Right ventricle myocardium inferior (tissue), 1 donor: ENCODE measurements at regions not wholly inside any gene's neighbourhood (a gene's known extent, or its start where the extent isn't known, plus 50 kb on each side); places are given as distances from the start of the nearest gene placed in this dataset.
"Not testable (repeated sequence)": the region's sequence is repeated elsewhere in the genome, so short reads cannot be mapped to it uniquely, and the experiment has no call there.

ENCODE experiments used
- ATAC-seq: fragments of 200-7000 bp; cut with Tn5 transposase; one replicate; pipeline ENCODE4 v1.9.1; 2020; ENCODE audit warnings: mild to moderate bottlenecking, moderate library complexity
- DNase-seq: peaks from one replicate; pipeline ENCODE4 v3.0.0; 2021; ENCODE audit errors: missing footprints
- intact Hi-C: fragments of 100-400 bp; cut with DNase I; formaldehyde crosslinking; loops from one replicate; pipeline ENCODE4 v1.11.0; 2022
- donor health status: DM: no; HTN: yes; CAD: no; lungs with severe emphysema.

DNA sequence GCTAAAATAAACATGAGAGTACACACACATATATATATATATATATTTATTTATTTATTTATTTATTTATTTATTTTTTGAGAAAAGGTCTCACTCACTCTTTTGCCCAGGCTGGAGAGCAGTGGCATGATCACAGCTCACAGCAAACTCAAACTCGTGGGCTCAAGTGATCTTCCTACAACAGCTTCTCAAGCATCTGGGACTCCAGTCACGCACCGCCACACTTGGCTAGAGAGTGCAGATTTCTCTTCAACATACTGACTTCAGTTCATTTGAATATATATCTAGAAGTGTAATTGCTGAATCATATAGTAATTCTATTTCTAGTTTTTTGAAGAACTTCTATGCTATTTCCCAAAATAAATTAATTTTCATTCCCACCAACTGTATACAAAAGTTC is 1711.8 kb downstream of the SLITRK5 start:
- intact Hi-C loops = no loop called here
- ATAC-seq (no peak), DNase-seq (no peak)

GRCh38 chr13:89383891-89384290 is 1712.7 kb downstream of the SLITRK5 start:
- intact Hi-C loops = no loop called here
- ATAC-seq (no peak), DNase-seq (no peak)

DNA sequence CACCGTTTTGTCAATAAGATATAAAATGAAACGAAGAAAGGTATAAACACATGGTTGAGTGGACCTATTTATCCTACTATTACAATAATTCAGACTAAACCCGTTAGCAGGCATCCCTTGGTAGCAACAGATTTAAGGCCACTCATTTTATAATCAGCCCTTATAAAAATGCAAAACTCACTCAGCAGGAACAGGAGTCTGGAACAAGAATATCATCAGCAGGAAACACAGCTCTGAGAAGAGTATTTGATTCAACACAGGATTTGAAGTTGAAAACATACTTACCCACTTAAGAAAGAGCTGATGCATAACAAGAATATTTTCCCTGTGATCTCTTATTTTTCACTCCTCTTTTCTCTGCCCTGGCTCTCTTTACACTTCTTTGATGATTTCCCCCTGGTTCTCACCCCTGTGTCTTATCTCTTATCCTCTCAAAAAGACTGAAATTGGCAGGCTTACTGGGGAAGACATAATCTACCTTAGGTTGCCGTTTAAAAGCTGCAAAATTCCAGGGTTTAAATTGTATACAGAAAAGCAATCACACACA is 1722.7 kb downstream of the SLITRK5 start:
- DNase-seq (no peak), ATAC-seq (no peak)
- intact Hi-C loops = no loop called here

- ATAC-seq = no peak
- intact Hi-C loops = no loop called here
Observed at GRCh38 chr13:89401264-89401675, 1730.1 kb downstream of the SLITRK5 start.

DNA sequence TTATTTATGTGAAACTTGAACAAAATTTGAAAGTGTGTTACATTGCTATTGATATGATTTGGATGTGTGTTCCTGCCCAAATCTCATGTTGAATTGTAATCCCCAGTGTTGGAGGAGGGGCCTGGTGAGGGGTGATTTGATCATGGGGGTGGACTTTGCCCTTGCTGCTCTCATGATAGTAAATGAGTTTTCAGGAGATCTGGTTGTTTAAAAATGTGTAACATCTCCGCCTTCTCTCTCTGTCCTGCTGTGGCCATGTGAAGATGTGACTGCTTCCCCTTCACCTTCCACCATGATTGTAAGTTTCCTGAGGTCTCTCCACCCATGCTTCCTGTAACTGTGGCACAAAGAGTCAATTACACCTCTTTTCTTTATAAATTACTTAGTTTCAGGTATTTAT is 1731.0 kb downstream of the SLITRK5 start:
- intact Hi-C loops = no loop called here
- no peak for ATAC-seq

More at GRCh38 chr13:89401264-89401675, 1730.1 kb downstream of the SLITRK5 start:
- DNase-seq = no peak

DNA sequence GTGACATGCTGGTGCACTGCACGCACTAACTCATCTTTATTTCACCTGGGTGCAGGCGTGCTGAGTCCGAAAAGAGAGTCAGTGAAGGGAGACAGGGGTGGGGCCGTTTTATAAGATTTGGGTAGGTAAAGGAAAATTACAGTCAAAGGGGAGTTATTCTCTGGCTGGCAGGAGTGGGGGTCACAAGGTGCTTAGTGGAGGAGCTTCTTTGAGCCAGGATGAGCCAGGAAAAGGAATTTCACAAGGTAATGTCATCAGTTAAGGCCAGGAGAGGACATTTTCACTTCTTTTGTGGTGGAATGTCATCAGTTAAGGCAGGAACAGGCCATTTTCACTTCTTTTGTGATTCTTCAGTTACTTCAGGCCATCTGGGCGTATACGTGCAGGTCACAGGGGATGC is 1734.9 kb downstream of the SLITRK5 start:
- DNase-seq, intact Hi-C loops, ATAC-seq: not testable (repeated sequence)

More for the DNA sequence above, 1731.0 kb downstream of the SLITRK5 start:
- no peak for DNase-seq

GRCh38 chr13:89407357-89407756 is 1736.2 kb downstream of the SLITRK5 start:
- DNase-seq (no peak), ATAC-seq (no peak)
- intact Hi-C loops = no loop called here

GRCh38 chr13:89432997-89433396 is 1761.8 kb downstream of the SLITRK5 start:
- DNase-seq (no peak), ATAC-seq (no peak)
- intact Hi-C loops = no loop called here

GRCh38 chr13:89434624-89435023 is 1763.5 kb downstream of the SLITRK5 start:
- DNase-seq, ATAC-seq, intact Hi-C loops: not testable (repeated sequence)

- intact Hi-C loops = no loop called here
- ATAC-seq (no peak), DNase-seq (no peak)
Observed at GRCh38 chr13:89454681-89455080, 1783.5 kb downstream of the SLITRK5 start.

- ATAC-seq (no peak), DNase-seq (no peak)
- intact Hi-C loops = no loop called here
Observed at GRCh38 chr13:89455225-89455624, 1784.1 kb downstream of the SLITRK5 start.

- ATAC-seq = no peak
- intact Hi-C loops = no loop called here
Observed at GRCh38 chr13:89455741-89456140, 1784.6 kb downstream of the SLITRK5 start.

DNA sequence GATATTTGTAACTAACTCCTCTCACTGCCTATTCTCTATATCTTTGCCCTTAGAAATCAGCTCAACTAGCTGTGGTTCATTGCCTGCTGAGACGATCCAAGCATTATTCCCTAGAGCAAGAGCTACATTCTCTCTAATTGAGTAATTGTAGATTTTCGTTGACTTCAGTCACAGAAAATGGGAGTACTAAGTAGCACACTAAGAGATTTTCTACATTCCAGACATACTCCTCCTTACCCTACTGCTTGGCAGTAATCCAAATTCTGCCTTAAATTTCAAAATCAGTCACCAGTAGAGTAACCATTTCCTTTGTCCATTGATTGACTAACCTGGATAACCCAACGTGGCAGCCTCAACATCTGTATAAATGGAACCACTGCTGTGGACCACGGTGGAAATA is 1786.8 kb downstream of the SLITRK5 start:
- ATAC-seq (no peak), DNase-seq (no peak)
- intact Hi-C loops = no loop called here

More at GRCh38 chr13:89455741-89456140, 1784.6 kb downstream of the SLITRK5 start:
- DNase-seq = no peak

- no peak for DNase-seq
- intact Hi-C loops = no loop called here
Observed at GRCh38 chr13:89458456-89458855, 1787.3 kb downstream of the SLITRK5 start.

DNA sequence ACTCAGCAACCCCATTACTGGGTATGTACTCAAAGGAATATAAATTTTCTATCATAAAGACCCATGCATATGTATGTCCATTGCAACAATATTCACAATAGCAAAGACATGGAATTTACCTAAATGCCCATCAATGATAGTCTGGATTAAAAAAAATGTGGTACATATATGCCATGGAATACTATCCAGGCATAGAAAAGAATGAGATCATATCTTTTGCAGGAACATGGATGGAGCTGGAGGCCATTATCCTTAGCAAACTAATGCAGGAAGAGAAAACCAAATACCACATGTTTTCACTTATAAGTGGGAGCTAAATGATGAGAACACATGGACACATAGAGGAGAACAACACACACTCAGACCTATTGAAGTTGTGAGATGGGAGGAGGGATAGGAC is 1789.7 kb downstream of the SLITRK5 start:
- ATAC-seq, DNase-seq, intact Hi-C loops: not testable (repeated sequence)

More at GRCh38 chr13:89458456-89458855, 1787.3 kb downstream of the SLITRK5 start:
- ATAC-seq = no peak

DNA sequence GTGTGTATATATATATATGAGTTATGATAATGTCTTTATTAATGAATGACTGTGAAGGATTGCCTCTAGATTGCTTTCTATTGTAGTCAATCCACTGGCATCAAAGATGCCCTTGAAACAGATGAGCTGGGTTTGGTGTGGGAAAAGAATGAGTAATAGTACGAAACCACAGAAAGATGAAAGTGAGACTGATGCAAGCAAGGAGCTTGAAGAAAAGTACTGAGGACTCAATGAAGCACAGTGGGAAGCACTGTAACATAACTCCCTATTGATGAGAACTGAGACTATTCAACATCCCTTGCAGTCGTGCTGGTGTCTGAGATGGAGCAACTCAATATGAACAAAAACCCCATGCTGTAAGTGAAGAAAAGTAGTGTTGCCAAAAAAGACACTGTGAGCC is 1794.2 kb downstream of the SLITRK5 start:
- intact Hi-C loops = no loop called here
- ATAC-seq (no peak), DNase-seq (no peak)

GRCh38 chr13:89468081-89468480 is 1796.9 kb downstream of the SLITRK5 start:
- intact Hi-C loops = no loop called here
- no peak for DNase-seq
- no peak for ATAC-seq

GRCh38 chr13:89470901-89471300 is 1799.7 kb downstream of the SLITRK5 start:
- ATAC-seq (no peak), DNase-seq (no peak)
- intact Hi-C loops = no loop called here

- ATAC-seq (no peak), DNase-seq (no peak)
- intact Hi-C loops = no loop called here
Observed at GRCh38 chr13:89474432-89474831, 1803.3 kb downstream of the SLITRK5 start.

DNA sequence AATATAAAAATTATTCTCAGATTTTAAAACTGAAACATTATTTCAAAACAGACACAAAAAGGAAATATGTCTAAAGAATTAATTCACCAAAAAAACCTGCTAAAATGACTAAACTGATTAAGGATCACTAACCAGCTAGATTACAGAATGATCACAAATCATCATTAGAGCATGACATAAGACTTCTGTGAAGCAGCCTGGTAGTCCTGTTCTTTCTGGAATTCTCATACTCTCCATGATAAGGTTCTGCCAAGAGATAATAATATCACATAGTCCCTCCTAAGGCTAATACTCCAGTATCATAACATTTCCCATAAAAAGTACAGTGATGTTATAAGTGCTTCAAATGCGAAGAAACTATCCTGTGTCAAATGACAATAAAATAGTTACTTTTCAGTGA is 1814.9 kb downstream of the SLITRK5 start:
- intact Hi-C loops = no loop called here
- ATAC-seq (no peak), DNase-seq (no peak)

DNA sequence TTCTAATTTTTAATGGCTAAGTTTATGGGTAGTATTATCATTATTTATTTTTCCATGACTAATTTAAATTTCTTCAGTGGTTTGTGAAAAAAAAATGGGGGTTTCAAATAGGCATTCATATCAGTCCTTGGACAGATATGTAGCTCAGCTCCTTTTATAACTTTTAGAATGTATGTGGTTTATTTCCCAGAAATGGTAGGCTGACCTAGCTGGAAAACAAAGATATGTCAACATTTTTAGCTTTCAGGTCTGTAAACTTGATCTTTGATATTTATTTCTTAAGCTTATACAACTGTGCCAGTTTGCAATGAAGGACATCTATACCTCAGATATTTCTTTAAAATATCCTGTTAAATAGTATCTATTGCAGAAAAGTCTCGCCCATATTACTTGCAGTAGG is 1815.5 kb downstream of the SLITRK5 start:
- ATAC-seq = no peak
- no peak for DNase-seq
- intact Hi-C loops = no loop called here
